VCaP (cell line): ENCODE measurements at regions not wholly inside any gene's neighbourhood (a gene's known extent, or its start where the extent isn't known, plus 50 kb on each side); places are given as distances from the start of the nearest gene placed in this dataset.

Source experiments
- H3K27ac ChIP-seq: fragments of 450-650 bp; 2 replicates; pipeline ENCODE4 v1.5.1; 2017
- TF ChIP-seq, protein P1 (sequence below): fragments of 450-650 bp; conservative IDR thresholded peaks from 2 replicates; pipeline ENCODE4 v1.5.1; 2017; ENCODE audit warnings: mild to moderate bottlenecking, moderate library complexity

DNA sequence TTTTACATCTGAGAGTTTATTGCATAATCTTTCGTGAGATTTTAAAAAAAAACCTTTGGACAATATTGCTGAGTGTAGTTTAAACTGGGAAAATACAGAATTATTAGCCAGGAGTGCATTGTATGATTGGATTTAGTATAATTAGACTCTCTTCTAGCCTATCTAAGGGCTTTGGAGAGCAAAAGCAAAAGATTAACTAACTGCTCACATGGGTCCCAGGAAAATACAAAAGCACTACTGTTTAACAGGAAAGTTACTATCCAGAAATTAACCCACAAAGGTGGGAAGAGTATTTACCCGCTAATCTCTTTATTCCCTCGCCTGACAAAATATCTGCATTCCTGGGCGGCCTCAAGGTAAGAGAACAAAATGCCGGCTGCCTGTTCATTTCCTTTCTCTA lies 309.5 kb downstream of the ATXN7L3B start:
- TF ChIP-seq, protein P1, sequence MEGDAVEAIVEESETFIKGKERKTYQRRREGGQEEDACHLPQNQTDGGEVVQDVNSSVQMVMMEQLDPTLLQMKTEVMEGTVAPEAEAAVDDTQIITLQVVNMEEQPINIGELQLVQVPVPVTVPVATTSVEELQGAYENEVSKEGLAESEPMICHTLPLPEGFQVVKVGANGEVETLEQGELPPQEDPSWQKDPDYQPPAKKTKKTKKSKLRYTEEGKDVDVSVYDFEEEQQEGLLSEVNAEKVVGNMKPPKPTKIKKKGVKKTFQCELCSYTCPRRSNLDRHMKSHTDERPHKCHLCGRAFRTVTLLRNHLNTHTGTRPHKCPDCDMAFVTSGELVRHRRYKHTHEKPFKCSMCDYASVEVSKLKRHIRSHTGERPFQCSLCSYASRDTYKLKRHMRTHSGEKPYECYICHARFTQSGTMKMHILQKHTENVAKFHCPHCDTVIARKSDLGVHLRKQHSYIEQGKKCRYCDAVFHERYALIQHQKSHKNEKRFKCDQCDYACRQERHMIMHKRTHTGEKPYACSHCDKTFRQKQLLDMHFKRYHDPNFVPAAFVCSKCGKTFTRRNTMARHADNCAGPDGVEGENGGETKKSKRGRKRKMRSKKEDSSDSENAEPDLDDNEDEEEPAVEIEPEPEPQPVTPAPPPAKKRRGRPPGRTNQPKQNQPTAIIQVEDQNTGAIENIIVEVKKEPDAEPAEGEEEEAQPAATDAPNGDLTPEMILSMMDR: no peak
- H3K27ac ChIP-seq: no peak overlapping the region

DNA sequence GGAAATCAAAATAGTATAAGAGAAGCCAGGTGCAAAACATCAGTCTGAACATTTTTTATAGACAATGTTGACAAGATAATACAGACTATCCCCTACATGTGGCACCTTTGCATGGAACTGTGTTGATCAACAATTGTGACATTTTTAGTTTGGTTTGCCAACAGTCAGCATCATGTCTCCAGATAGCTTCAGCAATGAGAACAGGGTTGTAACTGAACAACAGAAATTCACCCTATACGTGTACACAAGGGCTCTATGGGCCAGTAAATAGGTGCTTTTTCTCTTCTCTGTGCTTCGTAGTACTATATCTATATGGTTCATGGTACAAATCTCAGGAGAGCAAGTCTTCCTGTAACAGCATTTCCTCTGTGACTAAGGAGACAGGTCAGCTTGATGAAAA lies 310.4 kb downstream of the ATXN7L3B start:
- TF ChIP-seq, protein P1: no peak

DNA sequence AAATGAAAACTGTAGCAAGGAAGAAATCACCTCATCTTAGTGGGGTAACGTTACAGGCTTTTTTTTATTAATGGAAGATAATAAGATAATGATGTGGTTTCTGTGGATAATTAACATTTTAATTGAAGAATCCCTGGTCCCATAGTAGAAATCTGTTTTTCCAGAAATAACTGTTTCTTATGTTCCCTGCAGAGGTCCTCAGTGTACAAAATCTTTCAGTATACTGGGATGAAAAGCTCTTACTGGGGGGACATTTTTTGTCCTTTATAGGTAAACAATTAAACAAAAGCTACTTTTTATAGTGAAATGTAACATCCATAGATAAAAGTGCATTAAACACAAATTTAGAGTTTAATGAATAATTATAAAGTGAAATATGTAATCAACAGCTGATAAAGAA lies 312.2 kb downstream of the ATXN7L3B start:
- H3K27ac ChIP-seq: no peak overlapping the region
- TF ChIP-seq, protein P1: peak; percentile 53

More for the DNA sequence above, 310.4 kb downstream of the ATXN7L3B start:
- no peak overlapping the region for H3K27ac ChIP-seq

DNA sequence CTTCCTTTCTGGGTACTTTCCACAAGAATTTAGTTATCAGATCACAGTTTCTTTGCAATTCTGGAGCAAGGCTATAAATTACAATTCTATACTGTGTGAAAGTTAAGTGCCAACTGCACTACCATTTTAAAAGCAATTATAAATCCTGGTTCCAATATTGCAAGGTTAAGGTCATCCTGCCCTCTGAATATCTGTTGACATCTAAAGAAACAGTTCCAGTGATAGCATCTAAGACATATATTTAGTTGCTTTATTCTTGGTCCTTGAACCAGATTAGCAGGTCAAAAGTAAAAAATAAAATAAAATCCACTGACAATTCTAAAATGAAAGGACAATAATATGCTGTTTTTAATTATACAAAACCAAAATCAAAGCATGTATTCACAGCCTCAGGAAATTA lies 334.2 kb downstream of the ATXN7L3B start:
- TF ChIP-seq, protein P1: no peak
- H3K27ac ChIP-seq: no peak overlapping the region

DNA sequence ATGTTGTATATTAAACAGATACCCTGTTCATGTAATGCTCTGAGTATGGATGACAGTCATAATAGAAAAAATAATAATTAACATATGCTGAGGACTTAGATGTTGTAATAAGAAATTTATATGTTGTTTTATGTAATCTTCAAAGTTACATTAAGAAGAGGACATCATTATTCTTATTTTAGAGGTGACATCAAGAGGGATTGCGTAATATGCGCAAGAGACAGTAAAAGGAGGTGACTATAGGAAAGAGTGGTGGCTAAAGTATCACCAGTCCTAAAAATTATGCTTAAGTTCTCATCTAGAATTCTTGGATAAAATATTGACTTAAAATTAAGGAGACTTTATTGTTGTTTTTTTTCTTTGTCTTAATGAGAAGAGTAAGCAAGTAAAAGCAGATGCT lies 323.9 kb downstream of the KCNC2 start:
- no peak overlapping the region for H3K27ac ChIP-seq
- TF ChIP-seq, protein P1: no peak

DNA sequence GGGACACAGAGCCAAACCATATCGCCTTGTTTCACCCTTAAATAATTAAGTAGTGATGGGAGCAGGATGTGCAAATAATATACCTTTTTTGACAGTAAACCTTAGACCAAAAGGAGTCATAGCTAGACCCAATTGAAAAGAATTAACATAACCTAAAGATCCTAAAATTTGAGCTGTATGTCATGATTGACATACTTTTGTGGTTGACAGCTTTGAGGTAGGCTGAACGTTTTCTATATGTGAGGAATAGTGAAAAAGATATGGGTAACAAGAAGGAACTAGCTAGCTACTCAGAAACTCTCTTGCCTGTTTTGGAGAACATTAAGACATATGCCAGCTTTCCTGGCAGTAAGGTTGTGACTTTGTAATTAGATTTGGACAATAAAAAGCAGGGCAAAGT lies 320.6 kb downstream of the KCNC2 start:
- H3K27ac ChIP-seq: no peak overlapping the region

DNA sequence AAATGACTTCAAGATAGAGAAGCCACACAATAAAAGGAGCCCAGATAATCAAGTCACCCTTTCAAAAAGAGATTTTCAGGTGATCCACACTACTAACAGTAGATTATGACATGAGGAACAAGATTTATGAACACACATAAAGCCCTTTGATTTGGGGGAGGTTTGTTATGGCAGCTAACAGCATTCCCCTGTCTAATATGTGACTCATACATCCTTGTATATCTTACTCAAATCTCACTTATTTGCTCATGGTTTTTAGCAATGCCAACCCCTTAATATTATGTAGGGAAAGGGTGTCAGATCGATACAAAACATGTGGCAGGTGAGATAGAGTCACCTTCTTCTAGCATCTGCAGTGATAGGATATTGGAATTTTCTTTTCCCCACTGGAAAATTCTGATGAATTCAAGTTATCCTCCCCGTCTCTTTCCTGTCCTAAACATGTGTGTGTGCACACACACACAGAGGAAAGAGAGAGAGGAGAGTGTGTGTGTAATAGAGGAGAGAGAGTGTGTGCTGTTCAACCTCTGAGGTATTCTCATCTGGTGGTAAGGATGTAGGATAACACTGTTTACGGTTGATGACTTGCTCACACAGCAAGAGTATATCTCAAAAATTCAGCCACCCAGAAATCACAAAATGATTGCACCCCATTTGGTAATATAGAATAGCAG lies 319.9 kb downstream of the KCNC2 start:
- no peak overlapping the region for H3K27ac ChIP-seq
- TF ChIP-seq, protein P1: no peak

More for the DNA sequence above, 320.6 kb downstream of the KCNC2 start:
- TF ChIP-seq, protein P1: no peak
